H9 (cell line): ENCODE measurements at regions not wholly inside any gene's neighbourhood (a gene's known extent, or its start where the extent isn't known, plus 50 kb on each side); places are given as distances from the start of the nearest gene placed in this dataset.
A peak's percentile ranks its signal among the peaks of the same experiment; 100 is the strongest.

ENCODE experiments used
- DNase-seq: peaks from one replicate; pipeline ENCODE4 v3.0.0-alpha.2; 2017
- H2AFZ ChIP-seq: one replicate; pipeline ENCODE4 v1.6.1; 2013; ENCODE audit warnings: mild to moderate bottlenecking, low read length, control low read depth, moderate library complexity
- H2AK5ac ChIP-seq: 2 replicates; pipeline ENCODE4 v1.6.1; 2013; ENCODE audit warnings: low read length, control low read depth, mixed read lengths; ENCODE audit not compliant: insufficient read length
- H2BK120ac ChIP-seq: one replicate; pipeline ENCODE4 v1.6.1; 2013; ENCODE audit warnings: low read depth, mild to moderate bottlenecking, low read length, control low read depth, inconsistent platforms; ENCODE audit not compliant: poor library complexity, severe bottlenecking
- H2BK12ac ChIP-seq: 2 replicates; pipeline ENCODE4 v1.6.1; 2013; ENCODE audit warnings: low read length, control low read depth, mixed read lengths, low read depth; ENCODE audit not compliant: insufficient read length
- H2BK15ac ChIP-seq: 2 replicates; pipeline ENCODE4 v1.6.1; 2013; ENCODE audit warnings: low read depth, low read length, control low read depth
- H2BK20ac ChIP-seq: one replicate; pipeline ENCODE4 v1.6.1; 2013; ENCODE audit warnings: low read depth, mild to moderate bottlenecking, low read length, control low read depth, inconsistent platforms; ENCODE audit not compliant: poor library complexity, severe bottlenecking
- H2BK5ac ChIP-seq: 2 replicates; pipeline ENCODE4 v1.6.1; 2013; ENCODE audit warnings: low read length, control low read depth, mixed read lengths; ENCODE audit not compliant: insufficient read length
- H3K14ac ChIP-seq: 2 replicates; pipeline ENCODE4 v1.6.1; 2013; ENCODE audit warnings: low read length, control low read depth; ENCODE audit not compliant: insufficient read depth
- H3K18ac ChIP-seq: 2 replicates; pipeline ENCODE4 v1.6.1; 2013; ENCODE audit warnings: low read depth, mild to moderate bottlenecking, mixed read lengths, low read length, control low read depth; ENCODE audit not compliant: insufficient read length
- H3K23ac ChIP-seq: 2 replicates; pipeline ENCODE4 v1.6.1; 2013; ENCODE audit warnings: low read length, control low read depth, mixed read lengths, low read depth; ENCODE audit not compliant: insufficient read length
- H3K23me2 ChIP-seq: 2 replicates; pipeline ENCODE4 v1.6.1; 2013; ENCODE audit warnings: low read depth, mild to moderate bottlenecking, mixed read lengths, low read length, control low read depth; ENCODE audit not compliant: insufficient read length, poor library complexity, severe bottlenecking
- H3K27ac ChIP-seq: 2 replicates; pipeline ENCODE4 v1.5.1; 2013; ENCODE audit warnings: low read length, control low read depth, mixed read lengths, low read depth; ENCODE audit not compliant: insufficient read length
- H3K27me3 ChIP-seq: 2 replicates; pipeline ENCODE4 v1.6.1; 2013; ENCODE audit warnings: low read length, control low read depth, inconsistent platforms; ENCODE audit not compliant: insufficient read depth
- H3K4ac ChIP-seq: 2 replicates; pipeline ENCODE4 v1.6.1; 2013; ENCODE audit warnings: low read depth, mild to moderate bottlenecking, control low read depth, inconsistent platforms, low read length, moderate library complexity
- H3K4me1 ChIP-seq: 2 replicates; pipeline ENCODE4 v1.6.1; 2013; ENCODE audit warnings: low read length, control low read depth, inconsistent platforms; ENCODE audit not compliant: insufficient read depth
- H3K4me2 ChIP-seq: 2 replicates; pipeline ENCODE4 v1.6.1; 2013; ENCODE audit warnings: low read length, control low read depth, mixed read lengths; ENCODE audit not compliant: insufficient read length, insufficient read depth
- H3K56ac ChIP-seq: 2 replicates; pipeline ENCODE4 v1.6.1; 2013; ENCODE audit warnings: low read depth, mild to moderate bottlenecking, mixed read lengths, low read length, control low read depth; ENCODE audit not compliant: insufficient read length
- H3K79me1 ChIP-seq: 2 replicates; pipeline ENCODE4 v1.6.1; 2013; ENCODE audit warnings: low read depth, mild to moderate bottlenecking, moderate library complexity, low read length, control low read depth, inconsistent platforms; ENCODE audit not compliant: insufficient read depth, poor library complexity, severe bottlenecking
- H3K79me2 ChIP-seq: 2 replicates; pipeline ENCODE4 v1.6.1; 2013; ENCODE audit warnings: low read length, control low read depth, inconsistent platforms; ENCODE audit not compliant: insufficient read depth
- H3K9ac ChIP-seq: 2 replicates; pipeline ENCODE4 v1.6.1; 2013; ENCODE audit warnings: low read length, control low read depth, mixed read lengths; ENCODE audit not compliant: insufficient read length; ENCODE audit errors: extremely low read depth
- H3K9me3 ChIP-seq: one replicate; pipeline ENCODE4 v1.6.1; 2013; ENCODE audit warnings: low read depth, low read length, inconsistent platforms; ENCODE audit not compliant: control insufficient read depth
- H3T11ph ChIP-seq: one replicate; pipeline ENCODE4 v1.6.1; 2013; ENCODE audit warnings: mild to moderate bottlenecking, low read length, control low read depth, inconsistent platforms
- H4K20me1 ChIP-seq: one replicate; pipeline ENCODE4 v1.6.1; 2013; ENCODE audit not compliant: control insufficient read depth, insufficient read length, insufficient read depth
- H4K5ac ChIP-seq: 2 replicates; pipeline ENCODE4 v1.6.1; 2013; ENCODE audit warnings: low read depth, mild to moderate bottlenecking, mixed read lengths, low read length, control low read depth; ENCODE audit not compliant: insufficient read length
- H4K8ac ChIP-seq: replicated peaks from 2 replicates; pipeline ENCODE4 v1.6.1; 2013; ENCODE audit warnings: low read length, control low read depth, mixed read lengths, low read depth; ENCODE audit not compliant: insufficient read length
- H4K91ac ChIP-seq: 2 replicates; pipeline ENCODE4 v1.6.1; 2013; ENCODE audit warnings: low read depth, mild to moderate bottlenecking, moderate library complexity, mixed read lengths, low read length, control low read depth; ENCODE audit not compliant: insufficient read length
- H3K27ac Mint-ChIP-seq, 3 experiments: 2 replicates in 2 of 3; 3 replicates in 1 of 3; pipeline ENCODE4 v1.8.0; 2020 to 2021; ENCODE audit warnings: mixed read lengths in 3 of 3, mild to moderate bottlenecking in 1 of 3, moderate library complexity in 1 of 3
- H3K27me3 Mint-ChIP-seq: 2 replicates; pipeline ENCODE4 v1.8.0; 2021; ENCODE audit warnings: low read depth, mild to moderate bottlenecking, moderate library complexity, mixed read lengths
- H3K36me3 Mint-ChIP-seq, 3 experiments: 2 replicates in 2 of 3; 3 replicates in 1 of 3; pipeline ENCODE4 v1.8.0; 2020 to 2021; ENCODE audit warnings: low read depth in 3 of 3, mixed read lengths in 3 of 3; ENCODE audit not compliant: insufficient read depth in 1 of 3
- H3K4me1 Mint-ChIP-seq, 2 experiments: 2 replicates each; pipeline ENCODE4 v1.8.0; 2020; ENCODE audit warnings: mixed read lengths in 2 of 2
- H3K4me3 Mint-ChIP-seq, 2 experiments: 2 replicates in 1 of 2; 3 replicates in 1 of 2; pipeline ENCODE4 v1.8.0; 2020 to 2021; ENCODE audit warnings: mild to moderate bottlenecking in 2 of 2, mixed read lengths in 2 of 2, moderate library complexity in 1 of 2
- H3K9me3 Mint-ChIP-seq, 2 experiments: 2 replicates in 1 of 2; 3 replicates in 1 of 2; pipeline ENCODE4 v1.8.0; 2020; ENCODE audit warnings: mild to moderate bottlenecking in 2 of 2, mixed read lengths in 2 of 2, moderate library complexity in 1 of 2
- CTCF ChIP-seq: fragments of 200-600 bp; sonication (generic); conservative IDR thresholded peaks from 3 replicates; pipeline ENCODE4 v1.8.0; 2021; ENCODE audit warnings: antibody characterized with exemption, mild to moderate bottlenecking

GRCh38 chr5:171673840-171674239 lies 111.8 kb upstream of the SMIM23 start:
- Histone ChIP-seq H3K79me2 (no peaks in the 10 kb centered on the region), H3T11ph (no peak overlapping the region), H3K4ac (no peak overlapping the region), H4K20me1 (no peaks in the 10 kb centered on the region), H3K9me3 (no peaks in the 10 kb centered on the region), H2BK12ac (no peak overlapping the region), H2BK20ac (no peak overlapping the region), H3K14ac (no peak overlapping the region), H2BK15ac (no peak overlapping the region), H3K27ac (no peak overlapping the region), H2AK5ac (no peak overlapping the region), H3K23me2 (no peaks in the 10 kb centered on the region), H3K4me1 (no peaks in the 10 kb centered on the region), H3K18ac (no peak overlapping the region), H3K27me3 (no peaks in the 10 kb centered on the region), H3K23ac (no peak overlapping the region), H2BK5ac (no peak overlapping the region), H4K91ac (no peak overlapping the region), H4K5ac (no peak overlapping the region), H3K9ac (no peak overlapping the region), H3K4me2 (no peak overlapping the region), H4K8ac (no peak overlapping the region), H3K79me1 (no peaks in the 10 kb centered on the region), H3K56ac (no peak overlapping the region), H2AFZ (no peak overlapping the region), H2BK120ac (no peak overlapping the region)
- peaks cover 0 to 5% of the 10 kb centered on the region in 2 experiments; a peak in 2 of 5 replicates for H3K9me3 Mint-ChIP-seq
- no peak for DNase-seq
- peaks cover 0 to 4% (median 2%) of the 10 kb centered on the region in 3 experiments; a peak in 4 of 7 replicates for H3K36me3 Mint-ChIP-seq
- TF ChIP-seq CTCF = no peak
- H3K4me1 Mint-ChIP-seq = peaks cover 0 to 4% of the 10 kb centered on the region in 2 experiments; a peak in 2 of 4 replicates
- no peak overlapping the region for H3K4me3 Mint-ChIP-seq
- H3K27me3 Mint-ChIP-seq = peaks cover 14% of the 10 kb centered on the region
- H3K27ac Mint-ChIP-seq = peak overlapping the region in 1 of 3 experiments; percentile 73; a peak in 1 of 7 replicates
